ENCODE measurements at regions not wholly inside any gene's neighbourhood (a gene's known extent, or its start where the extent isn't known, plus 50 kb on each side); places are given as distances from the start of the nearest gene placed in this dataset.

DNA sequence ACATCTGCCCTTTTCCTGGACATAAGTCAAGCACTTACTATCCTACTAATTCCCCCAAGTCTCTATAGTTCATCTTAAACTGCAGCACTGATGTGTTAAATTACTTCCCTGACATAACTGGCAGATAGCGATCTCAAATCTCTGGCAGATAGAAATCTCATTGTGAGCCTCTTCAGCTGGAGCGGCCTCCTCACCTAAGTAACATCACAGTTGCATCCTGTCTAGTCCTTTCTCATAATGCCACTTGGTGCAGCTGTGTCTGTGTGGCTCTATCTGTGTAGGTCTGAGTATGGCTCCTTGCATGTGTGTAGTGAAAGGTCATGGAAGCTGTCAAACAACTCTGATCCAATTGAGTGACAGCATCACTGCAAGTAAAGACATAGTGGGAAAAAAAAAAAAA, 53.6 kb upstream of the FST start:
- TF ChIP-seq, protein P1, sequence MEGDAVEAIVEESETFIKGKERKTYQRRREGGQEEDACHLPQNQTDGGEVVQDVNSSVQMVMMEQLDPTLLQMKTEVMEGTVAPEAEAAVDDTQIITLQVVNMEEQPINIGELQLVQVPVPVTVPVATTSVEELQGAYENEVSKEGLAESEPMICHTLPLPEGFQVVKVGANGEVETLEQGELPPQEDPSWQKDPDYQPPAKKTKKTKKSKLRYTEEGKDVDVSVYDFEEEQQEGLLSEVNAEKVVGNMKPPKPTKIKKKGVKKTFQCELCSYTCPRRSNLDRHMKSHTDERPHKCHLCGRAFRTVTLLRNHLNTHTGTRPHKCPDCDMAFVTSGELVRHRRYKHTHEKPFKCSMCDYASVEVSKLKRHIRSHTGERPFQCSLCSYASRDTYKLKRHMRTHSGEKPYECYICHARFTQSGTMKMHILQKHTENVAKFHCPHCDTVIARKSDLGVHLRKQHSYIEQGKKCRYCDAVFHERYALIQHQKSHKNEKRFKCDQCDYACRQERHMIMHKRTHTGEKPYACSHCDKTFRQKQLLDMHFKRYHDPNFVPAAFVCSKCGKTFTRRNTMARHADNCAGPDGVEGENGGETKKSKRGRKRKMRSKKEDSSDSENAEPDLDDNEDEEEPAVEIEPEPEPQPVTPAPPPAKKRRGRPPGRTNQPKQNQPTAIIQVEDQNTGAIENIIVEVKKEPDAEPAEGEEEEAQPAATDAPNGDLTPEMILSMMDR (conservative IDR thresholded peaks at IDR 0.05): no peak
- TF ChIP-seq ZFX (IDR thresholded peaks at IDR 0.05): no peak

All from C4-2B (cell line).